H1 (cell line): ENCODE measurements at regions not wholly inside any gene's neighbourhood (a gene's known extent, or its start where the extent isn't known, plus 50 kb on each side); places are given as distances from the start of the nearest gene placed in this dataset.

Source experiments
- CTCF ChIA-PET: fragments of 300-600 bp; sonication (Branson Sonifier 250); formaldehyde crosslinking; loops from one replicate; lab custom pipeline; 2021; ENCODE audit not compliant: partially characterized antibody; lab: Charles Lee
- POLR2A ChIA-PET: fragments of 300-600 bp; sonication (Branson Sonifier 250); formaldehyde crosslinking; loops from one replicate; lab custom pipeline; 2021; ENCODE audit warnings: inconsistent platforms; ENCODE audit not compliant: partially characterized antibody; lab: Charles Lee
- DNase-seq, 2 experiments: peaks; one replicate each; pipeline versions ENCODE4 v3.0.0 to v3.0.0-alpha.2; 2010 to 2022; ENCODE audit warnings: low spot score in 2 of 2, low read depth in 1 of 2, mixed read lengths in 1 of 2
- FAIRE-seq: peaks from 2 replicates; lab custom pipeline; 2011; peaks lifted over from hg19 to GRCh38; lab: Jason Lieb, UNC
- H2AFZ ChIP-seq: 2 replicates; pipeline ENCODE4 v1.8.1; 2012; ENCODE audit warnings: low read length, inconsistent platforms
- H2AK5ac ChIP-seq: 2 replicates; pipeline ENCODE4 v1.6.1; 2013; ENCODE audit warnings: low read depth, low read length
- H2BK120ac ChIP-seq: replicated peaks from 2 replicates; pipeline ENCODE3; 2013; ENCODE audit warnings: low read depth, low read length, inconsistent platforms
- H2BK12ac ChIP-seq: 2 replicates; pipeline ENCODE4 v1.6.1; 2013; ENCODE audit warnings: low read depth, low read length
- H2BK15ac ChIP-seq: 2 replicates; pipeline ENCODE4 v1.6.1; 2013; ENCODE audit warnings: low read length
- H2BK20ac ChIP-seq: 2 replicates; pipeline ENCODE4 v1.6.1; 2013; ENCODE audit warnings: low read length
- H2BK5ac ChIP-seq: 2 replicates; pipeline ENCODE4 v1.6.1; 2013; ENCODE audit warnings: low read depth, low read length
- H3K14ac ChIP-seq: 2 replicates; pipeline ENCODE4 v1.6.1; 2013; ENCODE audit warnings: inconsistent platforms; ENCODE audit not compliant: insufficient read length
- H3K18ac ChIP-seq: 2 replicates; pipeline ENCODE4 v1.6.1; 2013; ENCODE audit warnings: low read length; ENCODE audit errors: extremely low read depth
- H3K23ac ChIP-seq: 2 replicates; pipeline ENCODE4 v1.6.1; 2013; ENCODE audit warnings: inconsistent platforms; ENCODE audit not compliant: insufficient read length
- H3K23me2 ChIP-seq: 2 replicates; pipeline ENCODE4 v1.6.1; 2013; ENCODE audit warnings: low read depth, low read length
- H3K27ac ChIP-seq: 2 replicates; pipeline ENCODE4 v1.6.1; 2011; ENCODE audit warnings: low read depth, low read length, inconsistent platforms
- H3K27me3 ChIP-seq, 4 experiments: replicated peaks in 1 of 4; 1 replicate in 1 of 4; 2 replicates in 3 of 4; pipeline versions ENCODE4 v1.6.1 to v1.8.1; 2011 to 2013; ENCODE audit warnings: low read length in 3 of 4, mild to moderate bottlenecking in 3 of 4, inconsistent platforms in 2 of 4, mixed read lengths in 2 of 4, moderate library complexity in 1 of 4; ENCODE audit not compliant: control insufficient read depth in 3 of 4, insufficient read depth in 3 of 4; ENCODE audit errors: extremely low read depth in 1 of 4
- H3K36me3 ChIP-seq, 4 experiments: 2 replicates each; pipeline versions ENCODE4 v1.6.1 to v1.8.1; 2011 to 2013; ENCODE audit warnings: mild to moderate bottlenecking in 4 of 4, low read length in 3 of 4, moderate library complexity in 2 of 4, control low read depth in 1 of 4, inconsistent platforms in 1 of 4; ENCODE audit not compliant: insufficient read depth in 4 of 4, control insufficient read depth in 2 of 4
- H3K4ac ChIP-seq: replicated peaks from 2 replicates; pipeline ENCODE3; 2013; ENCODE audit warnings: low read length, low read depth, mixed read lengths, inconsistent platforms; ENCODE audit not compliant: insufficient read length
- H3K4me1 ChIP-seq, 4 experiments: replicated peaks in 1 of 4; 1 replicate in 1 of 4; 2 replicates in 3 of 4; pipeline versions ENCODE4 v1.6.1 to v1.8.1; 2011 to 2013; ENCODE audit warnings: low read length in 3 of 4, inconsistent platforms in 2 of 4, mixed read lengths in 1 of 4; ENCODE audit not compliant: insufficient read depth in 4 of 4, control insufficient read depth in 3 of 4
- H3K4me2 ChIP-seq, 2 experiments: 2 replicates each; pipeline versions ENCODE4 v1.6.1 to v1.8.1; 2011 to 2013; ENCODE audit warnings: low read depth in 2 of 2, low read length in 2 of 2, control low read depth in 1 of 2, inconsistent platforms in 1 of 2, mild to moderate bottlenecking in 1 of 2; ENCODE audit not compliant: insufficient read depth in 1 of 2
- H3K4me3 ChIP-seq, 4 experiments: fragments of 200-600, 300-600 bp in 1 of 4; sonication (generic), shearing (Covaris generic), sonication (Bioruptor Twin) in 1 of 4; 2 replicates each; pipeline versions ENCODE4 v1.5.1 to v1.8.1; 2011 to 2016; ENCODE audit warnings: low read length in 4 of 4, low read depth in 3 of 4, control low read depth in 2 of 4, inconsistent platforms in 2 of 4, mild to moderate bottlenecking in 2 of 4, mixed read lengths in 1 of 4, moderate library complexity in 1 of 4; ENCODE audit not compliant: insufficient read depth in 2 of 4; ENCODE audit errors: extremely low read depth in 1 of 4
- H3K56ac ChIP-seq: replicated peaks from 2 replicates; pipeline ENCODE3; 2013; ENCODE audit warnings: low read depth, mild to moderate bottlenecking, mixed read lengths, low read length, inconsistent platforms; ENCODE audit not compliant: insufficient read length
- H3K79me1 ChIP-seq: 2 replicates; pipeline ENCODE4 v1.6.1; 2013; ENCODE audit warnings: low read depth, low read length, control low read depth
- H3K79me2 ChIP-seq, 2 experiments: 2 replicates each; pipeline versions ENCODE4 v1.6.1 to v1.8.1; 2012 to 2013; ENCODE audit warnings: low read length in 2 of 2, mild to moderate bottlenecking in 2 of 2, inconsistent platforms in 1 of 2; ENCODE audit not compliant: insufficient read depth in 2 of 2, control insufficient read depth in 1 of 2
- H3K9ac ChIP-seq, 4 experiments: replicated peaks in 1 of 4; 1 replicate in 1 of 4; 2 replicates in 3 of 4; pipeline versions ENCODE4 v1.6.1 to v1.8.1; 2011 to 2013; ENCODE audit warnings: low read depth in 3 of 4, low read length in 3 of 4, control low read depth in 2 of 4, mild to moderate bottlenecking in 2 of 4, moderate library complexity in 2 of 4, inconsistent platforms in 1 of 4; ENCODE audit errors: extremely low read depth in 1 of 4
- H3K9me3 ChIP-seq, 2 experiments: 2 replicates each; pipeline versions ENCODE4 v1.6.1 to v1.8.1; 2012 to 2013; ENCODE audit warnings: mild to moderate bottlenecking in 2 of 2, moderate library complexity in 2 of 2, control low read depth in 1 of 2, inconsistent platforms in 1 of 2, low read depth in 1 of 2, low read length in 1 of 2, mixed read lengths in 1 of 2; ENCODE audit not compliant: insufficient read depth in 2 of 2
- H4K20me1 ChIP-seq, 2 experiments: replicated peaks in 1 of 2; 2 replicates each; pipeline versions ENCODE3 to v1.8.1; 2011 to 2013; ENCODE audit warnings: inconsistent platforms in 2 of 2, low read length in 2 of 2, mild to moderate bottlenecking in 1 of 2; ENCODE audit not compliant: insufficient read depth in 2 of 2, control insufficient read depth in 1 of 2
- H4K5ac ChIP-seq: 2 replicates; pipeline ENCODE4 v1.6.1; 2013; ENCODE audit warnings: low read length, low read depth, mixed read lengths, inconsistent platforms; ENCODE audit not compliant: insufficient read length
- H4K8ac ChIP-seq: 2 replicates; pipeline ENCODE4 v1.8.0; 2013; ENCODE audit warnings: mild to moderate bottlenecking, moderate library complexity, low read length, inconsistent platforms; ENCODE audit not compliant: insufficient read depth; ENCODE audit errors: extremely low read depth
- H4K91ac ChIP-seq: replicated peaks from 2 replicates; pipeline ENCODE3; 2013; ENCODE audit warnings: low read length, mixed read lengths, inconsistent platforms; ENCODE audit not compliant: insufficient read length
- CBX8 ChIP-seq: fragments of 300-800, 300-1000 bp; sonication (generic); IDR thresholded peaks from 2 replicates; pipeline ENCODE4 v1.7.1; 2016; ENCODE audit warnings: low read depth, low read length, borderline replicate concordance
- FOSL1 ChIP-seq: IDR thresholded peaks from 2 replicates; pipeline ENCODE4 v1.6.1; 2011; ENCODE audit warnings: mild to moderate bottlenecking, low read depth, low read length, moderate library complexity; ENCODE audit not compliant: insufficient read depth
- HDAC2 ChIP-seq, 2 experiments: fragments of 300-600 bp in 1 of 2; sonication (generic) in 1 of 2; IDR thresholded peaks; 2 replicates each; pipeline ENCODE4 v1.6.1; 2011 to 2012; ENCODE audit warnings: low read depth in 2 of 2, low read length in 2 of 2, mild to moderate bottlenecking in 2 of 2, moderate library complexity in 2 of 2, borderline replicate concordance in 1 of 2, inconsistent platforms in 1 of 2
- PHF8 ChIP-seq: fragments of 200-600 bp; sonication (generic); conservative IDR thresholded peaks from 2 replicates; pipeline ENCODE4 v1.7.1; 2012; ENCODE audit warnings: low read depth, mild to moderate bottlenecking, inconsistent platforms, low read length, moderate library complexity
- SAP30 ChIP-seq: fragments of 300-600 bp; sonication (generic); IDR thresholded peaks from 2 replicates; pipeline ENCODE4 v1.7.1; 2012; ENCODE audit warnings: low read length, moderate library complexity, mild to moderate bottlenecking, inconsistent platforms; ENCODE audit not compliant: insufficient read depth, insufficient replicate concordance
- SP1 ChIP-seq: IDR thresholded peaks from 2 replicates; pipeline ENCODE4 v1.6.1; 2011; ENCODE audit warnings: low read depth, low read length
- YY1 ChIP-seq: IDR thresholded peaks from 2 replicates; pipeline ENCODE4 v1.6.1; 2011; ENCODE audit warnings: low read depth, mild to moderate bottlenecking, low read length
- WGBS, 2 experiments: shearing (Covaris generic) in 1 of 2; methylation state at CpG; one replicate each; pipeline versions ENCODE4 v1.1.6 to v1.1.7; 2013 to 2015; ENCODE audit warnings: low lambda C conversion rate in 2 of 2, mixed read lengths in 2 of 2, inconsistent platforms in 1 of 2, low coverage in 1 of 2, missing lambda C conversion rate in 1 of 2; ENCODE audit not compliant: insufficient replicate concordance in 2 of 2, insufficient coverage in 1 of 2, insufficient read length in 1 of 2; ENCODE audit errors: extremely low coverage in 1 of 2, missing lambda C conversion rate in 1 of 2; 5-methylcytosine and 5-hydroxymethylcytosine counted together

DNA sequence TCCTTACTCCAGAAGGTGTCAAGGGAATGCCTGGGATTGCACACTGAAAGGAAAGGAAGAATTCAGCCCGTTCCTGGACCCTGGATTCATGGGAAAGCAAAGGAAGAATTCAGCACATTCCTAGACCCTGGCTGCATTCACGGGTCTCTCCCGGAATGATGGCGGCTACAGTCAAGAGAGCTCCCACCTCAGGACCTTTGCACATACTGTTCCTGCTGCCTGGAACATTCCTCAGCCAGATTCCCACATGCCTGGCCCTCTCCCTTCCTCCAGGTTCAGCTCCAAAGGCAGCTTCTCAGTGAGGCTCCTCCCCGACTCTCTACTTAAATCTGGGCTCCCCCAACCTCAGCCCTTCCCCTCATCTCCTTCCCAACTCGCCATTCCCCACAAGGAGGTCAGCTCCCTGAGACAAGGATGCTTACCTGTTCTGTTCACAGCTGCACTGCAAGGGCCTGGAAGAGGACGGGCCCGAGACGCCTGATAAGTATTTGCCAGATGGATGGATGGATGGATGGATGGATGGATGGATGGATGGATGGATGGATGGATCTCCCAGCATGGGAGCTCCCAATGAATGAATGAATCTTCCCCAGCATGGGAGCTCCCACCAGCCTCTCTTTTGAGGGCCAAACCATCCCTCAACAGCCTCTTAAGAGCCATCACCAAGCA is 77.4 kb downstream of the NCOR2 start:
- Histone ChIP-seq H3K27me3 (no peaks in the 10 kb centered on the region), H3K4ac (no peak overlapping the region), H2BK12ac (no peak overlapping the region), H3K27ac (no peak overlapping the region), H3K23ac (no peak overlapping the region), H3K14ac (no peak overlapping the region), H2BK120ac (no peak overlapping the region), H3K36me3 (peaks cover 0 to 6% (median 3%) of the 10 kb centered on the region in 4 experiments; a peak in 3 of 8 replicates), H3K4me1 (peaks cover 0 to 2% (median 0%) of the 10 kb centered on the region in 4 experiments; a peak in 3 of 7 replicates), H3K79me2 (peaks cover 0 to 85% of the 10 kb centered on the region in 2 experiments; a peak in 3 of 4 replicates), H2BK15ac (no peak overlapping the region), H3K9ac (no peak overlapping the region), H2BK5ac (no peak overlapping the region), H2BK20ac (no peak overlapping the region), H3K79me1 (peaks cover 16% of the 10 kb centered on the region; the same call in 1 of the 2 replicates), H4K20me1 (peaks cover 6 to 23% of the 10 kb centered on the region in 2 experiments), H3K56ac (no peak overlapping the region), H2AK5ac (no peak overlapping the region), H2AFZ (no peak overlapping the region), H3K4me2 (no peak overlapping the region), H4K5ac (no peak overlapping the region), H3K18ac (no peak overlapping the region), H4K91ac (no peak overlapping the region), H3K23me2 (no peaks in the 10 kb centered on the region), H3K4me3 (no peak overlapping the region), H4K8ac (no peak overlapping the region), H3K9me3 (no peaks in the 10 kb centered on the region)
- ChIA-PET CTCF (interaction anchor here (0.8 to 4.2 kb wide), 9 partner anchors 8 to 261 kb away, joined by 3 to 25 read pairs (median 4); no protein-coding TSS in a partner anchor), POLR2A (interaction anchor here (0.7 to 2.3 kb wide), 2 partner anchors 10 to 91 kb away, joined by 3 to 7 read pairs; no protein-coding TSS in a partner anchor)
- 88% methylated on average over 7 of the region's 9 CpGs; no CpG with 5 or more reads in 1 of the 2 experiments for WGBS, 2 experiments
- FAIRE-seq = no peak
- no peak for TF ChIP-seq SP1
- TF ChIP-seq FOSL1 = no peak
- no peak for TF ChIP-seq CBX8
- no peak for TF ChIP-seq HDAC2 (IDR thresholded peaks at IDR 0.05; ENCODE audit: borderline replicate concordance in 1 of 2, low read depth in 2 of 2, low read length in 2 of 2)
- no peak for TF ChIP-seq YY1
- no peak for TF ChIP-seq SAP30
- no peak for TF ChIP-seq PHF8
- no peak for DNase-seq
